H1 (cell line): ENCODE measurements at regions not wholly inside any gene's neighbourhood (a gene's known extent, or its start where the extent isn't known, plus 50 kb on each side); places are given as distances from the start of the nearest gene placed in this dataset.

Experiments used
- CTCF ChIA-PET: fragments of 300-600 bp; sonication (Branson Sonifier 250); formaldehyde crosslinking; loops from one replicate; lab custom pipeline; 2021; ENCODE audit not compliant: partially characterized antibody; lab: Charles Lee
- POLR2A ChIA-PET: fragments of 300-600 bp; sonication (Branson Sonifier 250); formaldehyde crosslinking; loops from one replicate; lab custom pipeline; 2021; ENCODE audit warnings: inconsistent platforms; ENCODE audit not compliant: partially characterized antibody; lab: Charles Lee
- DNase-seq, 2 experiments: peaks; one replicate each; pipeline versions ENCODE4 v3.0.0 to v3.0.0-alpha.2; 2010 to 2022; ENCODE audit warnings: low spot score in 2 of 2, low read depth in 1 of 2, mixed read lengths in 1 of 2
- FAIRE-seq: peaks from 2 replicates; lab custom pipeline; 2011; peaks lifted over from hg19 to GRCh38; lab: Jason Lieb, UNC
- H2AFZ ChIP-seq: 2 replicates; pipeline ENCODE4 v1.8.1; 2012; ENCODE audit warnings: low read length, inconsistent platforms
- H2AK5ac ChIP-seq: 2 replicates; pipeline ENCODE4 v1.6.1; 2013; ENCODE audit warnings: low read depth, low read length
- H2BK120ac ChIP-seq: replicated peaks from 2 replicates; pipeline ENCODE3; 2013; ENCODE audit warnings: low read depth, low read length, inconsistent platforms
- H2BK12ac ChIP-seq: 2 replicates; pipeline ENCODE4 v1.6.1; 2013; ENCODE audit warnings: low read depth, low read length
- H2BK15ac ChIP-seq: 2 replicates; pipeline ENCODE4 v1.6.1; 2013; ENCODE audit warnings: low read length
- H2BK20ac ChIP-seq: 2 replicates; pipeline ENCODE4 v1.6.1; 2013; ENCODE audit warnings: low read length
- H2BK5ac ChIP-seq: 2 replicates; pipeline ENCODE4 v1.6.1; 2013; ENCODE audit warnings: low read depth, low read length
- H3K14ac ChIP-seq: 2 replicates; pipeline ENCODE4 v1.6.1; 2013; ENCODE audit warnings: inconsistent platforms; ENCODE audit not compliant: insufficient read length
- H3K18ac ChIP-seq: 2 replicates; pipeline ENCODE4 v1.6.1; 2013; ENCODE audit warnings: low read length; ENCODE audit errors: extremely low read depth
- H3K23ac ChIP-seq: 2 replicates; pipeline ENCODE4 v1.6.1; 2013; ENCODE audit warnings: inconsistent platforms; ENCODE audit not compliant: insufficient read length
- H3K23me2 ChIP-seq: 2 replicates; pipeline ENCODE4 v1.6.1; 2013; ENCODE audit warnings: low read depth, low read length
- H3K27ac ChIP-seq: 2 replicates; pipeline ENCODE4 v1.6.1; 2011; ENCODE audit warnings: low read depth, low read length, inconsistent platforms
- H3K27me3 ChIP-seq, 4 experiments: replicated peaks in 1 of 4; 1 replicate in 1 of 4; 2 replicates in 3 of 4; pipeline versions ENCODE4 v1.6.1 to v1.8.1; 2011 to 2013; ENCODE audit warnings: low read length in 3 of 4, mild to moderate bottlenecking in 3 of 4, inconsistent platforms in 2 of 4, mixed read lengths in 2 of 4, moderate library complexity in 1 of 4; ENCODE audit not compliant: control insufficient read depth in 3 of 4, insufficient read depth in 3 of 4; ENCODE audit errors: extremely low read depth in 1 of 4
- H3K36me3 ChIP-seq, 4 experiments: 2 replicates each; pipeline versions ENCODE4 v1.6.1 to v1.8.1; 2011 to 2013; ENCODE audit warnings: mild to moderate bottlenecking in 4 of 4, low read length in 3 of 4, moderate library complexity in 2 of 4, control low read depth in 1 of 4, inconsistent platforms in 1 of 4; ENCODE audit not compliant: insufficient read depth in 4 of 4, control insufficient read depth in 2 of 4
- H3K4ac ChIP-seq: replicated peaks from 2 replicates; pipeline ENCODE3; 2013; ENCODE audit warnings: low read length, low read depth, mixed read lengths, inconsistent platforms; ENCODE audit not compliant: insufficient read length
- H3K4me1 ChIP-seq, 4 experiments: replicated peaks in 1 of 4; 1 replicate in 1 of 4; 2 replicates in 3 of 4; pipeline versions ENCODE4 v1.6.1 to v1.8.1; 2011 to 2013; ENCODE audit warnings: low read length in 3 of 4, inconsistent platforms in 2 of 4, mixed read lengths in 1 of 4; ENCODE audit not compliant: insufficient read depth in 4 of 4, control insufficient read depth in 3 of 4
- H3K4me2 ChIP-seq, 2 experiments: 2 replicates each; pipeline versions ENCODE4 v1.6.1 to v1.8.1; 2011 to 2013; ENCODE audit warnings: low read depth in 2 of 2, low read length in 2 of 2, control low read depth in 1 of 2, inconsistent platforms in 1 of 2, mild to moderate bottlenecking in 1 of 2; ENCODE audit not compliant: insufficient read depth in 1 of 2
- H3K4me3 ChIP-seq, 4 experiments: fragments of 200-600, 300-600 bp in 1 of 4; sonication (generic), shearing (Covaris generic), sonication (Bioruptor Twin) in 1 of 4; 2 replicates each; pipeline versions ENCODE4 v1.5.1 to v1.8.1; 2011 to 2016; ENCODE audit warnings: low read length in 4 of 4, low read depth in 3 of 4, control low read depth in 2 of 4, inconsistent platforms in 2 of 4, mild to moderate bottlenecking in 2 of 4, mixed read lengths in 1 of 4, moderate library complexity in 1 of 4; ENCODE audit not compliant: insufficient read depth in 2 of 4; ENCODE audit errors: extremely low read depth in 1 of 4
- H3K56ac ChIP-seq: replicated peaks from 2 replicates; pipeline ENCODE3; 2013; ENCODE audit warnings: low read depth, mild to moderate bottlenecking, mixed read lengths, low read length, inconsistent platforms; ENCODE audit not compliant: insufficient read length
- H3K79me1 ChIP-seq: 2 replicates; pipeline ENCODE4 v1.6.1; 2013; ENCODE audit warnings: low read depth, low read length, control low read depth
- H3K79me2 ChIP-seq, 2 experiments: 2 replicates each; pipeline versions ENCODE4 v1.6.1 to v1.8.1; 2012 to 2013; ENCODE audit warnings: low read length in 2 of 2, mild to moderate bottlenecking in 2 of 2, inconsistent platforms in 1 of 2; ENCODE audit not compliant: insufficient read depth in 2 of 2, control insufficient read depth in 1 of 2
- H3K9ac ChIP-seq, 4 experiments: replicated peaks in 1 of 4; 1 replicate in 1 of 4; 2 replicates in 3 of 4; pipeline versions ENCODE4 v1.6.1 to v1.8.1; 2011 to 2013; ENCODE audit warnings: low read depth in 3 of 4, low read length in 3 of 4, control low read depth in 2 of 4, mild to moderate bottlenecking in 2 of 4, moderate library complexity in 2 of 4, inconsistent platforms in 1 of 4; ENCODE audit errors: extremely low read depth in 1 of 4
- H3K9me3 ChIP-seq, 2 experiments: 2 replicates each; pipeline versions ENCODE4 v1.6.1 to v1.8.1; 2012 to 2013; ENCODE audit warnings: mild to moderate bottlenecking in 2 of 2, moderate library complexity in 2 of 2, control low read depth in 1 of 2, inconsistent platforms in 1 of 2, low read depth in 1 of 2, low read length in 1 of 2, mixed read lengths in 1 of 2; ENCODE audit not compliant: insufficient read depth in 2 of 2
- H4K20me1 ChIP-seq, 2 experiments: replicated peaks in 1 of 2; 2 replicates each; pipeline versions ENCODE3 to v1.8.1; 2011 to 2013; ENCODE audit warnings: inconsistent platforms in 2 of 2, low read length in 2 of 2, mild to moderate bottlenecking in 1 of 2; ENCODE audit not compliant: insufficient read depth in 2 of 2, control insufficient read depth in 1 of 2
- H4K5ac ChIP-seq: 2 replicates; pipeline ENCODE4 v1.6.1; 2013; ENCODE audit warnings: low read length, low read depth, mixed read lengths, inconsistent platforms; ENCODE audit not compliant: insufficient read length
- H4K8ac ChIP-seq: 2 replicates; pipeline ENCODE4 v1.8.0; 2013; ENCODE audit warnings: mild to moderate bottlenecking, moderate library complexity, low read length, inconsistent platforms; ENCODE audit not compliant: insufficient read depth; ENCODE audit errors: extremely low read depth
- H4K91ac ChIP-seq: replicated peaks from 2 replicates; pipeline ENCODE3; 2013; ENCODE audit warnings: low read length, mixed read lengths, inconsistent platforms; ENCODE audit not compliant: insufficient read length
- ATF3 ChIP-seq: IDR thresholded peaks from 2 replicates; pipeline ENCODE4 v1.6.1; 2011; ENCODE audit warnings: low read depth, mild to moderate bottlenecking, low read length; ENCODE audit not compliant: insufficient read depth
- BCL11A ChIP-seq, 2 experiments: IDR thresholded peaks; one replicate each; pipeline ENCODE4 v1.6.1; 2011; ENCODE audit warnings: low read depth in 2 of 2, low read length in 2 of 2, mild to moderate bottlenecking in 2 of 2
- CREB1 ChIP-seq: IDR thresholded peaks from 2 replicates; pipeline ENCODE4 v1.6.1; 2012; ENCODE audit warnings: inconsistent platforms
- E2F6 ChIP-seq: IDR thresholded peaks from 2 replicates; pipeline ENCODE4 v1.6.1; 2012; ENCODE audit warnings: inconsistent platforms
- KDM4A ChIP-seq: IDR thresholded peaks from one replicate; pipeline ENCODE4 v1.7.1; 2012; ENCODE audit warnings: low read depth, mild to moderate bottlenecking, moderate library complexity, low read length, inconsistent platforms; ENCODE audit not compliant: severe bottlenecking
- MAFK ChIP-seq: IDR thresholded peaks from 2 replicates; pipeline ENCODE4 v1.6.1; 2012; ENCODE audit warnings: low read depth, mild to moderate bottlenecking, improper control_type of control experiment, low read length
- NANOG ChIP-seq: IDR thresholded peaks from 2 replicates; pipeline ENCODE4 v1.6.1; 2011; ENCODE audit warnings: low read length, low read depth, mild to moderate bottlenecking, inconsistent platforms; ENCODE audit not compliant: insufficient read depth, poor library complexity, severe bottlenecking
- PHF8 ChIP-seq: fragments of 200-600 bp; sonication (generic); conservative IDR thresholded peaks from 2 replicates; pipeline ENCODE4 v1.7.1; 2012; ENCODE audit warnings: low read depth, mild to moderate bottlenecking, inconsistent platforms, low read length, moderate library complexity
- POLR2AphosphoS5 ChIP-seq: IDR thresholded peaks from 2 replicates; pipeline ENCODE4 v1.6.1; 2011; ENCODE audit warnings: low read depth, low read length
- SIRT6 ChIP-seq: IDR thresholded peaks from one replicate; pipeline ENCODE4 v1.7.1; 2012; ENCODE audit warnings: low read length, inconsistent platforms
- SRF ChIP-seq: IDR thresholded peaks from 2 replicates; pipeline ENCODE4 v1.6.1; 2011; ENCODE audit warnings: mild to moderate bottlenecking, low read depth, low read length, moderate library complexity
- WGBS, 2 experiments: shearing (Covaris generic) in 1 of 2; methylation state at CpG; one replicate each; pipeline versions ENCODE4 v1.1.6 to v1.1.7; 2013 to 2015; ENCODE audit warnings: low lambda C conversion rate in 2 of 2, mixed read lengths in 2 of 2, inconsistent platforms in 1 of 2, low coverage in 1 of 2, missing lambda C conversion rate in 1 of 2; ENCODE audit not compliant: insufficient replicate concordance in 2 of 2, insufficient coverage in 1 of 2, insufficient read length in 1 of 2; ENCODE audit errors: extremely low coverage in 1 of 2, missing lambda C conversion rate in 1 of 2; 5-methylcytosine and 5-hydroxymethylcytosine counted together

- Histone ChIP-seq H2BK120ac (no peak overlapping the region), H2BK12ac (no peak overlapping the region), H3K9ac (no peak overlapping the region), H2AFZ (no peak overlapping the region), H3K79me1 (no peaks in the 10 kb centered on the region), H3K4me1 (no peaks in the 10 kb centered on the region), H4K5ac (no peak overlapping the region), H3K27ac (no peak overlapping the region), H3K18ac (no peak overlapping the region), H3K9me3 (no peaks in the 10 kb centered on the region), H3K23me2 (peaks cover 2% of the 10 kb centered on the region; the same call in 1 of the 2 replicates), H3K4me2 (no peak overlapping the region), H3K79me2 (no peaks in the 10 kb centered on the region)
- FAIRE-seq (no peak), DNase-seq (no peak)
- CTCF ChIA-PET, result interaction anchor here (0.7 to 1.3 kb wide), 2 partner anchors 9 to 44 kb away, joined by 3 to 5 read pairs; no protein-coding TSS in a partner anchor
- TF ChIP-seq PHF8 (no peak), BCL11A (IDR thresholded peaks at IDR 0.05; ENCODE audit: low read depth in 2 of 2, low read length in 2 of 2) (no peak), POLR2AphosphoS5 (no peak), KDM4A (no peak), SRF (no peak), NANOG (no peak), SIRT6 (no peak), CREB1 (no peak), E2F6 (no peak), ATF3 (no peak), MAFK (no peak)
- TF ChIP-seq, all 59 proteins: peak for 0
- no peak overlapping the region for H3K56ac ChIP-seq
- H2BK15ac ChIP-seq, result no peak overlapping the region
- no peaks in the 10 kb centered on the region for H4K20me1 ChIP-seq
- no peak overlapping the region for H3K4ac ChIP-seq
- no peak overlapping the region for H2AK5ac ChIP-seq
- H3K4me3 ChIP-seq, result no peak overlapping the region
- H3K14ac ChIP-seq, result no peak overlapping the region
- no peak overlapping the region for H4K8ac ChIP-seq
- POLR2A ChIA-PET, result no interaction called here
- H4K91ac ChIP-seq, result no peak overlapping the region
- H3K36me3 ChIP-seq, result no peaks in the 10 kb centered on the region
- H2BK20ac ChIP-seq, result no peak overlapping the region
- H2BK5ac ChIP-seq, result no peak overlapping the region
- no peaks in the 10 kb centered on the region for H3K27me3 ChIP-seq
- 89% methylated on average over 3 of the region's 3 CpGs; no CpG with 5 or more reads in 1 of the 2 experiments for WGBS, 2 experiments
- H3K23ac ChIP-seq, result no peak overlapping the region
Measured at GRCh38 chr15:59834528-59834927, 145.4 kb upstream of the BNIP2 start.
